Central memory CD8-positive, alpha-beta T cell (primary cell): ENCODE measurements at regions not wholly inside any gene's neighbourhood (a gene's known extent, or its start where the extent isn't known, plus 50 kb on each side); places are given as distances from the start of the nearest gene placed in this dataset.
"Not testable (repeated sequence)": the region's sequence is repeated elsewhere in the genome, so short reads cannot be mapped to it uniquely, and the experiment has no call there.

Source experiments
- ATAC-seq: fragments of 150-1000 bp; cut with Tn5 transposase; replicated peaks from 2 replicates; pipeline ENCODE4 v1.10.0; 2022; ENCODE audit warnings: mild to moderate bottlenecking, moderate FRiP score, moderate number of reproducible peaks; ENCODE audit not compliant: poor library complexity, severe bottlenecking; ENCODE audit errors: extremely low read depth
- DNase-seq, 2 donors: peaks; one replicate each; pipeline ENCODE4 v3.0.0; 2021; ENCODE audit warnings: low spot score in 2 of 2
- H3K27ac Mint-ChIP-seq: one replicate; pipeline ENCODE4 v1.8.0; 2022; ENCODE audit warnings: low read depth, mild to moderate bottlenecking, moderate library complexity, mixed read lengths
- H3K27me3 Mint-ChIP-seq: one replicate; pipeline ENCODE4 v1.8.0; 2022; ENCODE audit warnings: mixed read lengths
- H3K36me3 Mint-ChIP-seq: one replicate; pipeline ENCODE4 v1.8.0; 2022; ENCODE audit warnings: mild to moderate bottlenecking, moderate library complexity, mixed read lengths; ENCODE audit not compliant: insufficient read depth
- H3K4me1 Mint-ChIP-seq: one replicate; pipeline ENCODE4 v1.8.0; 2022; ENCODE audit warnings: mixed read lengths
- H3K4me3 Mint-ChIP-seq: one replicate; pipeline ENCODE4 v1.8.0; 2022; ENCODE audit warnings: mild to moderate bottlenecking, moderate library complexity, mixed read lengths
- H3K9me3 Mint-ChIP-seq: one replicate; pipeline ENCODE4 v1.8.0; 2022; ENCODE audit warnings: mixed read lengths

GRCh38 chr4:66963084-66963483 lies 582.2 kb downstream of the CENPC start:
- no peaks in the 10 kb centered on the region for H3K4me1 Mint-ChIP-seq
- H3K4me3 Mint-ChIP-seq: no peak overlapping the region
- no peak overlapping the region for H3K27ac Mint-ChIP-seq
- no peaks in the 10 kb centered on the region for H3K27me3 Mint-ChIP-seq
- no peak for ATAC-seq
- no peak for DNase-seq
- H3K9me3 Mint-ChIP-seq: peaks cover 20% of the 10 kb centered on the region
- no peaks in the 10 kb centered on the region for H3K36me3 Mint-ChIP-seq

- no peak overlapping the region for H3K27ac Mint-ChIP-seq
- H3K4me3 Mint-ChIP-seq: no peak overlapping the region
- ATAC-seq: no peak
- no peaks in the 10 kb centered on the region for H3K36me3 Mint-ChIP-seq
- H3K4me1 Mint-ChIP-seq: no peaks in the 10 kb centered on the region
- H3K9me3 Mint-ChIP-seq: peaks cover 22% of the 10 kb centered on the region
- no peaks in the 10 kb centered on the region for H3K27me3 Mint-ChIP-seq
- DNase-seq: no peak
These were observed 586.1 kb downstream of the CENPC start for GRCh38 chr4:66959207-66959606.

GRCh38 chr4:66956852-66957251 lies 588.5 kb downstream of the CENPC start:
- no peaks in the 10 kb centered on the region for H3K27me3 Mint-ChIP-seq
- H3K4me1 Mint-ChIP-seq: no peaks in the 10 kb centered on the region
- ATAC-seq (no peak), DNase-seq (no peak)
- peaks cover 33% of the 10 kb centered on the region for H3K9me3 Mint-ChIP-seq
- H3K4me3 Mint-ChIP-seq: no peak overlapping the region
- H3K36me3 Mint-ChIP-seq: no peaks in the 10 kb centered on the region
- no peak overlapping the region for H3K27ac Mint-ChIP-seq

GRCh38 chr4:66956426-66956825 lies 588.9 kb downstream of the CENPC start:
- Mint-ChIP-seq H3K36me3 (no peaks in the 10 kb centered on the region), H3K4me1 (no peaks in the 10 kb centered on the region), H3K27ac (no peak overlapping the region), H3K4me3 (no peak overlapping the region), H3K9me3 (peaks cover 37% of the 10 kb centered on the region), H3K27me3 (no peaks in the 10 kb centered on the region)
- DNase-seq (no peak), ATAC-seq (no peak)

- Mint-ChIP-seq H3K4me3 (no peak overlapping the region), H3K27me3 (no peaks in the 10 kb centered on the region)
- no peak for ATAC-seq
These were observed 589.5 kb downstream of the CENPC start for GRCh38 chr4:66955784-66956183.

GRCh38 chr4:66949419-66949818 lies 595.9 kb downstream of the CENPC start:
- H3K27ac Mint-ChIP-seq: no peak overlapping the region
- H3K9me3 Mint-ChIP-seq: peaks cover 31% of the 10 kb centered on the region
- ATAC-seq: no peak
- H3K27me3 Mint-ChIP-seq: no peaks in the 10 kb centered on the region
- no peaks in the 10 kb centered on the region for H3K36me3 Mint-ChIP-seq
- H3K4me1 Mint-ChIP-seq: no peaks in the 10 kb centered on the region
- H3K4me3 Mint-ChIP-seq: no peak overlapping the region
- no peak for DNase-seq

More at GRCh38 chr4:66955784-66956183, 589.5 kb downstream of the CENPC start:
- Mint-ChIP-seq H3K36me3 (no peaks in the 10 kb centered on the region), H3K9me3 (peaks cover 33% of the 10 kb centered on the region), H3K27ac (no peak overlapping the region), H3K4me1 (no peaks in the 10 kb centered on the region)
- no peak for DNase-seq

GRCh38 chr4:66946761-66947160 lies 598.5 kb downstream of the CENPC start:
- DNase-seq: no peak
- Mint-ChIP-seq H3K9me3 (peaks cover 30% of the 10 kb centered on the region), H3K27me3 (no peaks in the 10 kb centered on the region), H3K4me3 (no peak overlapping the region), H3K27ac (no peak overlapping the region), H3K4me1 (no peaks in the 10 kb centered on the region), H3K36me3 (no peaks in the 10 kb centered on the region)
- no peak for ATAC-seq

- Mint-ChIP-seq H3K4me3 (no peak overlapping the region), H3K9me3 (peaks cover 24% of the 10 kb centered on the region), H3K27me3 (no peaks in the 10 kb centered on the region), H3K36me3 (no peaks in the 10 kb centered on the region), H3K27ac (no peak overlapping the region), H3K4me1 (no peaks in the 10 kb centered on the region)
- DNase-seq (no peak), ATAC-seq (no peak)
These were observed 602.2 kb downstream of the CENPC start for GRCh38 chr4:66943112-66943511.

GRCh38 chr4:66931981-66932380 lies 613.3 kb downstream of the CENPC start:
- DNase-seq, H3K36me3 Mint-ChIP-seq, H3K4me1 Mint-ChIP-seq: not testable (repeated sequence)

GRCh38 chr4:66930206-66930605 lies 615.1 kb downstream of the CENPC start:
- no peaks in the 10 kb centered on the region for H3K9me3 Mint-ChIP-seq
- no peak for DNase-seq
- no peak for ATAC-seq
- H3K4me1 Mint-ChIP-seq: no peaks in the 10 kb centered on the region
- H3K4me3 Mint-ChIP-seq: no peak overlapping the region
- no peaks in the 10 kb centered on the region for H3K36me3 Mint-ChIP-seq
- no peaks in the 10 kb centered on the region for H3K27me3 Mint-ChIP-seq
- H3K27ac Mint-ChIP-seq: no peak overlapping the region

More at GRCh38 chr4:66931981-66932380, 613.3 kb downstream of the CENPC start:
- not testable (repeated sequence) for H3K27me3 Mint-ChIP-seq, H3K4me3 Mint-ChIP-seq, ATAC-seq, H3K27ac Mint-ChIP-seq, H3K9me3 Mint-ChIP-seq

GRCh38 chr4:66929748-66930147 lies 615.6 kb downstream of the CENPC start:
- Mint-ChIP-seq H3K4me1 (no peaks in the 10 kb centered on the region), H3K9me3 (no peaks in the 10 kb centered on the region), H3K27me3 (no peaks in the 10 kb centered on the region), H3K4me3 (no peak overlapping the region), H3K36me3 (no peaks in the 10 kb centered on the region), H3K27ac (no peak overlapping the region)
- ATAC-seq (no peak), DNase-seq (no peak)

GRCh38 chr4:66928881-66929280 lies 616.4 kb downstream of the CENPC start:
- ATAC-seq, H3K27ac Mint-ChIP-seq, H3K36me3 Mint-ChIP-seq, H3K27me3 Mint-ChIP-seq, H3K4me1 Mint-ChIP-seq, DNase-seq, H3K4me3 Mint-ChIP-seq, H3K9me3 Mint-ChIP-seq: not testable (repeated sequence)

- H3K4me1 Mint-ChIP-seq: no peaks in the 10 kb centered on the region
- H3K27ac Mint-ChIP-seq: no peak overlapping the region
- ATAC-seq (no peak), DNase-seq (no peak)
- no peaks in the 10 kb centered on the region for H3K36me3 Mint-ChIP-seq
- H3K4me3 Mint-ChIP-seq: no peak overlapping the region
- no peaks in the 10 kb centered on the region for H3K27me3 Mint-ChIP-seq
- peaks cover 8% of the 10 kb centered on the region for H3K9me3 Mint-ChIP-seq
These were observed 617.4 kb downstream of the CENPC start for GRCh38 chr4:66927937-66928336.

GRCh38 chr4:66926687-66927086 lies 618.6 kb downstream of the CENPC start:
- ATAC-seq (no peak), DNase-seq (no peak)
- Mint-ChIP-seq H3K36me3 (no peaks in the 10 kb centered on the region), H3K4me1 (no peaks in the 10 kb centered on the region), H3K9me3 (peaks cover 16% of the 10 kb centered on the region), H3K27me3 (no peaks in the 10 kb centered on the region), H3K4me3 (no peak overlapping the region), H3K27ac (no peak overlapping the region)
